Iris pigment epithelial cell (primary cell): ENCODE measurements at regions not wholly inside any gene's neighbourhood (a gene's known extent, or its start where the extent isn't known, plus 50 kb on each side); places are given as distances from the start of the nearest gene placed in this dataset.
"Not testable (repeated sequence)": the region's sequence is repeated elsewhere in the genome, so short reads cannot be mapped to it uniquely, and the experiment has no call there.

ENCODE experiments used
- DNase-seq: peaks from one replicate; pipeline ENCODE4 v3.0.0-alpha.2; 2011; ENCODE audit warnings: low read depth

- DNase-seq = not testable (repeated sequence)
Measured at GRCh38 chr15:20261321-20262280, 280.0 kb downstream of the GOLGA6L6 start.

GRCh38 chr15:20260650-20261049 lies 280.9 kb downstream of the GOLGA6L6 start:
- not testable (repeated sequence) for DNase-seq

GRCh38 chr15:20259559-20260190 lies 281.9 kb downstream of the GOLGA6L6 start:
- DNase-seq = not testable (repeated sequence)

- not testable (repeated sequence) for DNase-seq
Measured at GRCh38 chr15:20256394-20256793, 285.2 kb downstream of the GOLGA6L6 start.

GRCh38 chr15:20255641-20256040 lies 286.0 kb downstream of the GOLGA6L6 start:
- not testable (repeated sequence) for DNase-seq

GRCh38 chr15:20253047-20253615 lies 288.5 kb downstream of the GOLGA6L6 start:
- not testable (repeated sequence) for DNase-seq

- DNase-seq = not testable (repeated sequence)
Measured at GRCh38 chr15:20252040-20252439, 289.6 kb downstream of the GOLGA6L6 start.

- not testable (repeated sequence) for DNase-seq
Measured at GRCh38 chr15:20251214-20252005, 290.2 kb downstream of the GOLGA6L6 start.

GRCh38 chr15:20250206-20250605 lies 291.4 kb downstream of the GOLGA6L6 start:
- not testable (repeated sequence) for DNase-seq

- DNase-seq = not testable (repeated sequence)
Measured at GRCh38 chr15:20249677-20249970, 292.0 kb downstream of the GOLGA6L6 start.

- not testable (repeated sequence) for DNase-seq
Measured at GRCh38 chr15:20248434-20248833, 293.2 kb downstream of the GOLGA6L6 start.

- DNase-seq = not testable (repeated sequence)
Measured at GRCh38 chr15:20247137-20247536, 294.5 kb downstream of the GOLGA6L6 start.

GRCh38 chr15:20246624-20247023 lies 295.0 kb downstream of the GOLGA6L6 start:
- not testable (repeated sequence) for DNase-seq

GRCh38 chr15:20245856-20246255 lies 295.7 kb downstream of the GOLGA6L6 start:
- not testable (repeated sequence) for DNase-seq

- not testable (repeated sequence) for DNase-seq
Measured at GRCh38 chr15:20244792-20245191, 296.8 kb downstream of the GOLGA6L6 start.

GRCh38 chr15:20243486-20244240 lies 297.9 kb downstream of the GOLGA6L6 start:
- DNase-seq = not testable (repeated sequence)

- DNase-seq = not testable (repeated sequence)
Measured at GRCh38 chr15:20240366-20240917, 301.2 kb downstream of the GOLGA6L6 start.

- DNase-seq = not testable (repeated sequence)
Measured at GRCh38 chr15:20239186-20239585, 302.4 kb downstream of the GOLGA6L6 start.

GRCh38 chr15:20237256-20238020 lies 304.2 kb downstream of the GOLGA6L6 start:
- DNase-seq = not testable (repeated sequence)

GRCh38 chr15:20235728-20236127 lies 305.9 kb downstream of the GOLGA6L6 start:
- not testable (repeated sequence) for DNase-seq
